ENCODE measurements at regions not wholly inside any gene's neighbourhood (a gene's known extent, or its start where the extent isn't known, plus 50 kb on each side); places are given as distances from the start of the nearest gene placed in this dataset.

DNA sequence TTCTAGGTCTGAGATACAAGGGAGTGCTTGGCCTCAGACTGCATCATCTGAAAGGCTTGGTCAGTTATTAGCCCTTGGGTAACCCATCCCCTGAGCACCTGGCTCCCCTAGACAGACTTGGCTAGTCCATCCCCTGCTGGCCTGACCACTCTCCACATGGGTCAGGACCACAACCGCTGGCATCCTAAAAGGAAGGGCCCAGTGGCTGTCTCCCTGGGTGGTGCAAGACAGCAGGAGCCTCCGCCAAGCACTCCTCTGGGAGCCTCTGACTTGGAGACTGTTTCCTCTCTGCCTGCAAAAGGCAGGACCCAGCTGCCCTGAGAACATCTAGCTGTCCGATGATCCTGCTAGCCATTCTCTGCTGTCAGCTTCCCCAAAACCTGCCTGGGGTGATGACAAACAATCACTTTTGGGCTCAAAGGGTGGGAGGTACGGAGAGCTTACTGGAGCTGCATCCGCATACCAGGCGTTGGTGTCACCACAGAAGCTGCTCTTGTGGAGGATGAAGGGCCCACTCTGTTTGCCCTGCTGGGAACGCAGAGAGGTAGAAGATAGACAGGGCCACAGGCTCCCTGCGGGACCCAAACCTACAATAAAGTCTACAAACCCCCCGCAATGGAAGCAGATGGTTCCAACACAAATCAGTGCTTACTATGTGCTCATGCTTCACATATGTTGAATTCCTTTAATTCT lies 108.0 kb upstream of the PRR20G start:
- H3K4me1 ChIP-seq (ENCODE audit: insufficient read depth, low read length), result peaks cover 18% of the 10 kb centered on the region
- no peak overlapping the region for H3K4me3 ChIP-seq (ENCODE audit: low read length)
- no peak overlapping the region for H2AFZ ChIP-seq (ENCODE audit: low read depth, low read length)
- H3K27me3 ChIP-seq (ENCODE audit: insufficient read depth, low read length), result no peaks in the 10 kb centered on the region
- H3K36me3 ChIP-seq (ENCODE audit: insufficient read depth, low read length), result no peaks in the 10 kb centered on the region
- no peaks in the 10 kb centered on the region for H3K9me3 ChIP-seq (ENCODE audit: low read length)

- Histone ChIP-seq H3K4me3 (ENCODE audit: low read length) (no peak overlapping the region), H3K27me3 (ENCODE audit: insufficient read depth, low read length) (no peaks in the 10 kb centered on the region), H3K9me3 (ENCODE audit: low read length) (no peaks in the 10 kb centered on the region), H3K4me1 (ENCODE audit: insufficient read depth, low read length) (peaks cover 18% of the 10 kb centered on the region), H3K36me3 (ENCODE audit: insufficient read depth, low read length) (no peaks in the 10 kb centered on the region), H2AFZ (ENCODE audit: low read depth, low read length) (no peak overlapping the region)
Measured at GRCh38 chr3:127394984-127395662, 107.3 kb upstream of the PRR20G start.

DNA sequence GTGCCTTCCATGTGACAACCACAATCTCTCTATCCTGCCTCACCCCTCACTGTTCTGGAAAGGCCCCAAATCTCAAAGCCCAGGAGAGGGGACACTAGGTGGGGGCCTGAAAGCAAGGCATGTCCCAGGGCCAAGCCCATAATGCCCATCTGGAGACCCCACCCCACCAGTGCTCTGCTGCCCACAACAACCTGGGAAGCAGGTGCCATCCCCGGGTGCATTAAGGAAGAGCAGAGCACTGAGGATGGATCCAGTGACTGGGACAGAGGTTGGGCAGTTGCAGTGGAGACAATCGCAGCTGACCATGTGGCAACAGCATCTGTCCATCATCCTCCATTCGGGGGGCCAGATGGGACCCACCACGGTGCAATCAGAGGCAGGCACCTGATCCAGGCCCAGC lies 106.2 kb upstream of the PRR20G start:
- no peaks in the 10 kb centered on the region for H3K27me3 ChIP-seq (ENCODE audit: insufficient read depth, low read length)
- peaks cover 18% of the 10 kb centered on the region for H3K4me1 ChIP-seq (ENCODE audit: insufficient read depth, low read length)
- H2AFZ ChIP-seq (ENCODE audit: low read depth, low read length), result no peak overlapping the region
- H3K4me3 ChIP-seq (ENCODE audit: low read length), result no peak overlapping the region
- no peaks in the 10 kb centered on the region for H3K9me3 ChIP-seq (ENCODE audit: low read length)
- H3K36me3 ChIP-seq (ENCODE audit: insufficient read depth, low read length), result no peaks in the 10 kb centered on the region

DNA sequence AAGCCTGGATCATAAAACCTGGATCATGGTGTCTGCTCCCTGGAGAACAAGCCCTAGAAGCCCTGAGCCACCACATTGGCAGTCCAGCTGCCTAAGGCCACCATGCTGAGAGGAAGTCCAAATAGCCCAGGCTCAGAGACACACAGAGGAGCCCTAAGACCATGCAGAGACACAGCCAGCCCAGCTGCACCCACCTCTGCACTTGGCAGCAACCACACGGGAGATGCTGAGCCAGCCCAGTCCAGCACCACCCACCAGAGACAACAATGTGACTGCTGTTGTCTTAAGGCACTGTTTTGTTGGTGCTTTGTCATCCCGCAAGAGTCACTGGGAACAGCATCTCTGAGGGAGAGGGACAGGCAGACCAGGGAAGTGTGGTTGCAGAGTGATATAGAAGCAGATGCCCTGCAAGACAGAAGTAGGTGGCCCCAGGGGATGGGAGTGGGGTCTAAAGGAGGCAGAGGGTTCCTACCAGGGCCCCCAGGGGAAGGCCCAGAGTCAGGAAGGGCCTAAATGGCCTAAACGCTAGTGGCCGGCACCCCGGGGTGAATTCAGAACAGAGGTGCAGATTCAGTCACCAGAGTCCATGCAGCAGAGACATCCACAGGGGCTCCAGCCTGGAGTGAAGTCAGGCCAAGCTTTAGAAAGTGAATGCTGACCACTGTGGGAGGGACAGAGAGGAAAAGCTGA lies 105.4 kb upstream of the PRR20G start:
- H3K4me3 ChIP-seq (ENCODE audit: low read length), result no peak overlapping the region
- no peaks in the 10 kb centered on the region for H3K27me3 ChIP-seq (ENCODE audit: insufficient read depth, low read length)
- peaks cover 18% of the 10 kb centered on the region for H3K4me1 ChIP-seq (ENCODE audit: insufficient read depth, low read length)
- H2AFZ ChIP-seq (ENCODE audit: low read depth, low read length), result no peak overlapping the region
- no peaks in the 10 kb centered on the region for H3K9me3 ChIP-seq (ENCODE audit: low read length)
- no peaks in the 10 kb centered on the region for H3K36me3 ChIP-seq (ENCODE audit: insufficient read depth, low read length)

- no peak overlapping the region for H2AFZ ChIP-seq (ENCODE audit: low read depth, low read length)
- no peaks in the 10 kb centered on the region for H3K27me3 ChIP-seq (ENCODE audit: insufficient read depth, low read length)
- H3K4me1 ChIP-seq (ENCODE audit: insufficient read depth, low read length), result peaks cover 18% of the 10 kb centered on the region
Measured at GRCh38 chr3:127392156-127392490, 104.3 kb upstream of the PRR20G start.

GRCh38 chr3:127391436-127392155 lies 103.8 kb upstream of the PRR20G start:
- Histone ChIP-seq H2AFZ (ENCODE audit: low read depth, low read length) (no peak overlapping the region), H3K9me3 (ENCODE audit: low read length) (no peaks in the 10 kb centered on the region), H3K4me1 (ENCODE audit: insufficient read depth, low read length) (peaks cover 18% of the 10 kb centered on the region), H3K4me3 (ENCODE audit: low read length) (no peak overlapping the region), H3K27me3 (ENCODE audit: insufficient read depth, low read length) (no peaks in the 10 kb centered on the region), H3K36me3 (ENCODE audit: insufficient read depth, low read length) (no peaks in the 10 kb centered on the region)

More at GRCh38 chr3:127392156-127392490, 104.3 kb upstream of the PRR20G start:
- Histone ChIP-seq H3K9me3 (ENCODE audit: low read length) (no peaks in the 10 kb centered on the region), H3K4me3 (ENCODE audit: low read length) (no peak overlapping the region), H3K36me3 (ENCODE audit: insufficient read depth, low read length) (no peaks in the 10 kb centered on the region)

DNA sequence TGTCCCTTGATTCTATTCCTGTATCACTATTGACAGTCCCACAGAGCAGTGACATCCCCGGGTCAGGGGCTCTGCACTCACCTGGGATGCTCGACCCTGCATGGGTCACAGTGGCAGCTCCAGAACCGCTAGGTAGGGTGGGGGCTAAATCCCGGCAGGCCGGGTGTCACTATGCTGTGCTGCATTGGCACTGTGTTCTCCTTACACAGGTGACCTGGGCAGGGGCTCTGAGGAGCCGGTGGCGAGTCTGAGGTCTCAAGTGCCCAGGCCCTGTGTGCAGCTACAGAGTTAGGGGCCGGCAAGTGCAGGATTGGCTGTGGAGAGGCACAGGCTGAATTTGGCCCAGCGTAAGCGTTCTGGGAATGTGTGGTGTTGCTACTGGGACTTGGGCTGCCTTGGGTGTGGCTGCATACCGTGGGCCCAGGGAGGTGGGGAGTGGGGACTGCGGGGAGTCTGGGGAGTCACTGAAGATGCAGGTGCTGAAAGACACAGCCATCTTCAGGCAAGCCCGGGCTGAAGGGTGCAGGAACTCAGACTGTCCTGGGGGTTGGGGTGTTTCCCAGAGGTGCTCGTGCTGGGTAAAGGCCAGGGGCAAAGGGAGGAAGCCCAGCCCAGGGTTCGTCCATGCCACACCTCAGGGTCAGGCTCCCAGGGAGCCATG lies 102.6 kb upstream of the PRR20G start:
- H3K4me3 ChIP-seq (ENCODE audit: low read length), result no peak overlapping the region
- no peaks in the 10 kb centered on the region for H3K27me3 ChIP-seq (ENCODE audit: insufficient read depth, low read length)
- H2AFZ ChIP-seq (ENCODE audit: low read depth, low read length), result no peak overlapping the region
- peaks cover 10% of the 10 kb centered on the region for H3K4me1 ChIP-seq (ENCODE audit: insufficient read depth, low read length)
- H3K36me3 ChIP-seq (ENCODE audit: insufficient read depth, low read length), result no peaks in the 10 kb centered on the region
- no peaks in the 10 kb centered on the region for H3K9me3 ChIP-seq (ENCODE audit: low read length)

- H3K4me1 ChIP-seq (ENCODE audit: insufficient read depth, low read length), result peaks cover 11% of the 10 kb centered on the region
- H3K36me3 ChIP-seq (ENCODE audit: insufficient read depth, low read length), result no peaks in the 10 kb centered on the region
- no peaks in the 10 kb centered on the region for H3K27me3 ChIP-seq (ENCODE audit: insufficient read depth, low read length)
- no peak overlapping the region for H2AFZ ChIP-seq (ENCODE audit: low read depth, low read length)
- H3K4me3 ChIP-seq (ENCODE audit: low read length), result no peak overlapping the region
- H3K9me3 ChIP-seq (ENCODE audit: low read length), result no peaks in the 10 kb centered on the region
Measured at GRCh38 chr3:127389913-127390312, 102.1 kb upstream of the PRR20G start.

DNA sequence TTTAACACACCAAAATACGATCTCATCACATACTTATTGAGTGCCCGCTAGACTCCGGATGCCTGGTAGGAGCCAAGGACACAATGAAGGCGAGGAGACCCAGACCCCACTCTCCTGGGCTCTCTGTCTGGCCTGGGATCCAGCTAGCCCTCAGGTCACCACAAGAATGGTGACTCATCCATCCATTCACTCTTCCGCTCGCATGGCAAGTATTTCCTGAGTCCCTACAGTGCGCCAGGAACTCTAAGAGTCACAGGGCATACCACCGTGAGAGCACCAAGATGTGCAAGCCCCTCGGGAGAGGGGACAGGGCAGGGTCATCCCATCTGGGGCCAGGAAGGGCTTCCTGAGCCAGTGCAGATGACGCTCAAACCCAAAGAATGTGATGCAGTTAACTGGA lies 101.6 kb upstream of the PRR20G start:
- Histone ChIP-seq H3K4me3 (ENCODE audit: low read length) (no peak overlapping the region), H3K9me3 (ENCODE audit: low read length) (no peaks in the 10 kb centered on the region), H2AFZ (ENCODE audit: low read depth, low read length) (no peak overlapping the region), H3K4me1 (ENCODE audit: insufficient read depth, low read length) (peaks cover 10% of the 10 kb centered on the region), H3K27me3 (ENCODE audit: insufficient read depth, low read length) (no peaks in the 10 kb centered on the region), H3K36me3 (ENCODE audit: insufficient read depth, low read length) (no peaks in the 10 kb centered on the region)

DNA sequence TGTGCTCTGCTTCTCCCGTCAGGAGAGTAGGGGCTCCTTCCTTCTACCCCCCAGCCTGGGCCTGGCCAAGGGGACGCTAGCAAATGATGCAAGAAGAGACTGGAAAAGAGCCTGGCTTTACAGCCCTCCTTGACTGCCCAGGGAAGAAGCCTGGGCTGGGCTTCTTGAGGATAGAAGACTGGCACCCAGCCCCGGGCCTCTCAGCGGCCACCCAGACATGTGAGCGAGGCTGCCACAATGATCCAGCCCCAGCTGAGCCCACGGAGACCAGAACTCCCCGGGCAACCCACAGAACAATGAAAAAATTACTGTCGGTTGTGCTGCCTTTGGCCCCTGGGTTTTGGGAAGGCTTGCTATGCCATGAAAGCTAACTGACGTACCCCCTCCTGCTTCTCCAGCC lies 100.6 kb upstream of the PRR20G start:
- H3K4me1 ChIP-seq (ENCODE audit: insufficient read depth, low read length), result peaks cover 10% of the 10 kb centered on the region
- H2AFZ ChIP-seq (ENCODE audit: low read depth, low read length), result no peak overlapping the region
- H3K4me3 ChIP-seq (ENCODE audit: low read length), result no peak overlapping the region
- no peaks in the 10 kb centered on the region for H3K9me3 ChIP-seq (ENCODE audit: low read length)
- H3K27me3 ChIP-seq (ENCODE audit: insufficient read depth, low read length), result no peaks in the 10 kb centered on the region
- H3K36me3 ChIP-seq (ENCODE audit: insufficient read depth, low read length), result no peaks in the 10 kb centered on the region

DNA sequence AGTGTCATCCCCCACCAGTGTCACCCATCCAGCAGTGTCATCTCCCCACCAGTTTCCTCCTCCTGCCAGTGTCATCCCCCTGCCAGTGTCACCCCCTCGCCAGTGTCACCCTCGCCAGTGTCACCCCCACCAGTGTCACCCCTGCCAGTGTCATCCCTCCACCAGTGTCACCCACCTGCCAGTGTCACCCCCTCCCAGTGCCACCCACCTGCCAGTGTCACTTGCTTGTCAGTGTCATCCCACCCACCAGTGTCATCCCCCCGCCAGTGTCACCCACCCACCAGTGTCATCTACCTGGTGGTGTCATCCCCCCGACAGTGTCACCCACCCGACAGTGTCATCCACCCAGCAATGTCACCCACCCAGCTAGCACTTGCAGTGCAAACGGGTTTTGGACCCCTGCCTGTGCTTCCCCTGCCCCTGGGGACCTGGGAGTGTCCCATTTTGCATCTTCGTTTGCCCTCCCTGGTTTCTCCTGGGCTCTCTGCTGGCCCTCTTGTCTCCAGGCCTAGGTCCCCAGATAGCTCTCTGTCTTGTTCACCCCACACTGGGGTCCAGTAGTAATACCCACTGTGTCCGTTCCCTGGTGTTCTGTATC lies 99.8 kb upstream of the PRR20G start:
- no peak overlapping the region for H2AFZ ChIP-seq (ENCODE audit: low read depth, low read length)
- H3K4me3 ChIP-seq (ENCODE audit: low read length), result no peak overlapping the region
- H3K9me3 ChIP-seq (ENCODE audit: low read length), result peaks cover 3% of the 10 kb centered on the region
- H3K27me3 ChIP-seq (ENCODE audit: insufficient read depth, low read length), result no peaks in the 10 kb centered on the region
- no peaks in the 10 kb centered on the region for H3K36me3 ChIP-seq (ENCODE audit: insufficient read depth, low read length)
- H3K4me1 ChIP-seq (ENCODE audit: insufficient read depth, low read length), result peaks cover 10% of the 10 kb centered on the region

DNA sequence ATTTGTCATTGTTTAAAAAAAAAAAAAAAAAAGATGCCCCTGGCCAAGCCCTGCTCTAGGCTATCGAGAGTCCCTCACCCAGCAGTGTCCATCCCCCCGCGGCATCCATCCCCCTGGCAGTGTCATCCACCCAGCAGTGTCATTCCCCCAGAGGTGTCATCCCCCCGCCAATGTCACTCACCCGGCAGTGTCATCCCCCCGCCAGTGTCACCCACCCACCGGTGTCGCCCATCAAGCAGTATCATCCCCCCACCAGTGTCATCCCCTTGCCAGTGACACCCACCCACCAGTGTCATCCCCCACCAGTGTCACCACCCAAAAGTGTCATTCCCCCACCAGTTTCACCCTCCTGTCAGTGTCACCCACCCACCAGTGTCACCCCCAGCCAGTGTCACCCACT lies 99.3 kb upstream of the PRR20G start:
- H3K27me3 ChIP-seq (ENCODE audit: insufficient read depth, low read length), result no peaks in the 10 kb centered on the region
- H3K9me3 ChIP-seq (ENCODE audit: low read length), result peaks cover 3% of the 10 kb centered on the region
- no peaks in the 10 kb centered on the region for H3K36me3 ChIP-seq (ENCODE audit: insufficient read depth, low read length)
- H2AFZ ChIP-seq (ENCODE audit: low read depth, low read length), result no peak overlapping the region
- peaks cover 10% of the 10 kb centered on the region for H3K4me1 ChIP-seq (ENCODE audit: insufficient read depth, low read length)
- H3K4me3 ChIP-seq (ENCODE audit: low read length), result no peak overlapping the region
